GM10266 (cell line): ENCODE measurements at regions not wholly inside any gene's neighbourhood (a gene's known extent, or its start where the extent isn't known, plus 50 kb on each side); places are given as distances from the start of the nearest gene placed in this dataset.

Experiments used
- DNase-seq: peaks from one replicate; pipeline ENCODE4 v3.0.0; 2012; ENCODE audit errors: extremely low spot score
- CTCF ChIP-seq: IDR thresholded peaks from 2 replicates; pipeline ENCODE4 v1.5.1; 2012; ENCODE audit warnings: mild to moderate bottlenecking, low read depth; ENCODE audit not compliant: control insufficient read depth, insufficient read depth; ENCODE audit errors: missing control alignments

GRCh38 chrX:74238771-74239170, 65.2 kb upstream of the ZCCHC13 start:
- DNase-seq: no peak
- no peak for TF ChIP-seq CTCF

GRCh38 chrX:74234818-74235217, 69.2 kb upstream of the ZCCHC13 start:
- no peak for TF ChIP-seq CTCF
- DNase-seq: no peak

- TF ChIP-seq CTCF: no peak
- DNase-seq: no peak
These were observed 71.1 kb upstream of the ZCCHC13 start for GRCh38 chrX:74232859-74233258.

- no peak for DNase-seq
- no peak for TF ChIP-seq CTCF
These were observed 72.4 kb upstream of the ZCCHC13 start for GRCh38 chrX:74231625-74232024.

GRCh38 chrX:74230094-74230493, 73.9 kb upstream of the ZCCHC13 start:
- no peak for TF ChIP-seq CTCF
- DNase-seq: no peak

- no peak for TF ChIP-seq CTCF
- no peak for DNase-seq
These were observed 78.9 kb upstream of the ZCCHC13 start for GRCh38 chrX:74225111-74225510.

GRCh38 chrX:74220277-74220676, 83.7 kb upstream of the ZCCHC13 start:
- no peak for DNase-seq
- TF ChIP-seq CTCF: no peak
